ENCODE measurements at regions not wholly inside any gene's neighbourhood (a gene's known extent, or its start where the extent isn't known, plus 50 kb on each side); places are given as distances from the start of the nearest gene placed in this dataset.

- no peak for TF ChIP-seq SUZ12 (IDR thresholded peaks at IDR 0.05)
- TF ChIP-seq TARDBP (IDR thresholded peaks at IDR 0.05), result no peak
- TF ChIP-seq SP1 (IDR thresholded peaks at IDR 0.05), result no peak
- no peak for TF ChIP-seq FOXM1 (IDR thresholded peaks at IDR 0.05; ENCODE audit: borderline replicate concordance)
- TF ChIP-seq FOXK2 (IDR thresholded peaks at IDR 0.05), result no peak
- no peak for TF ChIP-seq PKNOX1 (IDR thresholded peaks at IDR 0.05)
- TF ChIP-seq HDGF (IDR thresholded peaks at IDR 0.05; ENCODE audit: borderline replicate concordance), result no peak
- TF ChIP-seq BHLHE40 (IDR thresholded peaks at IDR 0.05; ENCODE audit: borderline replicate concordance), result no peak
- TF ChIP-seq ARNT (IDR thresholded peaks at IDR 0.05), result no peak
- TF ChIP-seq ELF4 (IDR thresholded peaks at IDR 0.05), result no peak
Measured at GRCh38 chr12:102294568-102294967, 96.9 kb upstream of the PMCH start.

Data from HEK293T (cell line).